ENCODE measurements at regions not wholly inside any gene's neighbourhood (a gene's known extent, or its start where the extent isn't known, plus 50 kb on each side); places are given as distances from the start of the nearest gene placed in this dataset.

GRCh38 chr5:8634219-8634618, 765.3 kb downstream of the MTRR start:
- DNase-seq (ENCODE audit: low read depth in 2 of 2), result no peak

GRCh38 chr5:8641786-8642505, 773.0 kb downstream of the MTRR start:
- DNase-seq (ENCODE audit: low read depth in 2 of 2), result no peak

DNA sequence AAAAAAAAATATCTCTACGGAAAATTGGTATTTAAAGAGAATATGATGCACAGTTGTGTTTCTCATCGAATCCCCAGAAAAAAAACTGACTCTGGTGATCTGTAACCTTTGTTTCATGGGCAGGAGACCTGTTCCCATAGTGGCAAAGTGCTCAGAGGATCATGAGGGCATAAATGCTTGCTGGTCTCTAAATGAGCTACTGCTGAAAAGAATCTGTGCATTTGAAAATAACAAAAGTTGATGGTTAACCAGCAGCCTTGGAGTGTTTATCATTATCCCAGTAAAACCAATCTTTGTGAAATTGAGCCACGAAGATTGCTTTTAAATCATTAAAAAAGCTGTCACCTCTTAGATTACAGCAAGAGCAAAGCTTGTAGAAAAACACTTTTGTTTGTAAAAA, 775.4 kb downstream of the MTRR start:
- no peak for DNase-seq (ENCODE audit: low read depth in 2 of 2)

DNA sequence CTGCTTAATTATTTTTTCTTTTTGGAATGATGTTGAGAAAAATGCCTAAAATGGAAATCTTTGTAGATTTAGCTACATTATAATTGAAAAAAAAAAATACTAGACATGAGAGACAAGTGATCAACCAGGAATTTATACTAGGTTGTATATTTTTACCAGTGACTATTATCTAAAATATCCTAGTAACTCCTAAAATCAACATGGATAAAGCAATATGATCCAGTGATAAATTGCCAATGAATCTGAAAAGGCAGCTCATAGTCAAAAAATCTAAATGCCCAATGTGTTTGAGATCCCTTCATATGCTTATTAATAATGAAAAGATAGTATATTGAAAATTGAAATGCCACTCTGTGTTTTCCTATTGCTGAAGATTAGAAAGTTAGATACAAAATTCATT, 778.2 kb downstream of the MTRR start:
- no peak for DNase-seq (ENCODE audit: low read depth in 2 of 2)

- no peak for DNase-seq (ENCODE audit: low read depth in 2 of 2)
These were observed 781.2 kb downstream of the MTRR start for GRCh38 chr5:8650186-8650585.

- no peak for DNase-seq (ENCODE audit: low read depth in 2 of 2)
These were observed 791.4 kb downstream of the MTRR start for GRCh38 chr5:8660133-8660893.

DNA sequence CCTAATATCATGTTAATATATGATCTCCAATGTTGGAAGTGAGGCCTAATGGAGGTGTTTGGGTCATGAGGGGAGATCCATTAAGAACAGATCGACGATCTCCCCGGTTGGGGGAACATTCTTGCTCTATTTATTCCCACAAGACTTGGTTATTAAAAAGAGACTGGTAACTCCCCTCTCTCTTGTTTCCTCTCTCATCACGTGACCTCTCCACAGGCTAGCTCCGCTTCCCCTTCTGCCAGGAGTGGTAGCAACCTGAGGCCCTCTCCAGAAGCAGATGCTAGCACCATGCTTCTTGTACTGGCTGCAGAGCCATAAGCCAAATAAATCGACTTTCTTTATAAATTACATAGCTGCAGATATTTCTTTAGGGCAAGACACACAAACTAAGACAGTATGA, 794.4 kb downstream of the MTRR start:
- DNase-seq (ENCODE audit: low read depth in 2 of 2), result no peak

- DNase-seq (ENCODE audit: low read depth in 2 of 2), result no peak
These were observed 806.2 kb downstream of the MTRR start for GRCh38 chr5:8675182-8675581.

DNA sequence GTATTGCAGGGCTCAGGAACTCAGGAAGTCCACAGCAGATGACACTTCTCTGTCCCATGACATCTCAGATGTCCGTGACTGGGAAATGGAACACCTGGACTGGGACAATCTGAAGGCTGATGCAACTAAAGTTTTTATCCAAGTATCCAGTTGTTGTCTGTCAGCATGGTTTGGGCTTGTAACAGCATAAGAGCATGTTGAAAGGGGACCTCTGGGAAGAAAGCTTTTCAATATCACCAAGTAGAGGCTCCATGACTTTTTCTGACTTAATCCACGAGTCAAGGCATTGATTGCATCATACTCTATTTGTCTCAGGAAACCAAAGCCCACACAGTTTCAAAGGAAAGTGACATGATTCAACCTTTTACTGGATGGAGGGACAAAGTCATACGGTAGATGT, 807.7 kb downstream of the MTRR start:
- DNase-seq (ENCODE audit: low read depth in 2 of 2), result no peak

GRCh38 chr5:8682381-8682780, 813.4 kb downstream of the MTRR start:
- no peak for DNase-seq (ENCODE audit: low read depth in 2 of 2)

GRCh38 chr5:8683496-8683895, 814.5 kb downstream of the MTRR start:
- DNase-seq (ENCODE audit: low read depth in 2 of 2), result no peak

GRCh38 chr5:8685704-8686103, 816.8 kb downstream of the MTRR start:
- no peak for DNase-seq (ENCODE audit: low read depth in 2 of 2)

GRCh38 chr5:8686707-8687106, 817.8 kb downstream of the MTRR start:
- no peak for DNase-seq (ENCODE audit: low read depth in 2 of 2)

- DNase-seq (ENCODE audit: low read depth in 2 of 2), result no peak
These were observed 820.8 kb downstream of the MTRR start for GRCh38 chr5:8689773-8690172.

GRCh38 chr5:8691221-8691620, 822.3 kb downstream of the MTRR start:
- DNase-seq (ENCODE audit: low read depth in 2 of 2), result no peak

GRCh38 chr5:8693341-8693844, 824.4 kb downstream of the MTRR start:
- DNase-seq (ENCODE audit: low read depth in 2 of 2), result no peak

DNA sequence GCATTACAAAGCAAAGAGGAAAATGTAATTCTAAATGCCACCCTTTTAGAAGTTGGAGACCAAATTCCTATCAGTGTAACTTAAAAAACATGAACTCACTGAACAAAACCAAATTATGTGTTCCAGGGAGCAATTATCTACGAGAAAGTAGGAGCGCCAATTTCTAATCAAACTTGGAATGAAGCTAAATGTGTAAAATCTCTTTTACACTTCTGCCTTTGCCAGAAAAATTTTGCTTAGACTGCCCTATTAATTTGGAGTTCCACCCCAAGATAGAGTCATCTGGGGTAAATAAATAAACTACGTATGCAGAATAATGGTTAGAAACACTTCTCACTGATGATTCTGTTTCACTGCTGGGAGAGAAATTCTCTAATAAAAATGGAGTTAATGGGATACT, 825.6 kb downstream of the MTRR start:
- DNase-seq (ENCODE audit: low read depth in 2 of 2), result no peak

- no peak for DNase-seq (ENCODE audit: low read depth in 2 of 2)
These were observed 827.2 kb downstream of the MTRR start for GRCh38 chr5:8695902-8696845.

- DNase-seq (ENCODE audit: low read depth in 2 of 2), result no peak
These were observed 831.3 kb downstream of the MTRR start for GRCh38 chr5:8700222-8700621.

DNA sequence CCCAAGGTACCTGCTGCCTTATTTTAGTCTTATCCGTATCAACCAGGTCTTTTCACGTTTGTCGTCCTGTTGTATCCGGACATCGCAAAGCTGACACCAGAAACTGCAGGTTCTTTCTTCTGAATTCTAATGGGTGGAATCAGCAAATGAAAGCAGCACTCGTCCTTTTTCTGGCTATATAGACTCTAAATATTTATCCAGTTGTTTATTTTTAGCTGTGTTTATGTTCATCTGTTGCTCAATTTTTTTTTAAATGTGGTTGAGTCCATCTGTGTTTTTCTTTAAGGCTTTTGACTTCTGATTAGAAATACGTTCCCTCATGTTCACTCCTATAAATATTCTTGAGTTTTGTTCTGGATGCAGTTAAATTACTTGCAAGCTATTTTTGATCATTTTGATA, 831.7 kb downstream of the MTRR start:
- no peak for DNase-seq (ENCODE audit: low read depth in 2 of 2)

DNA sequence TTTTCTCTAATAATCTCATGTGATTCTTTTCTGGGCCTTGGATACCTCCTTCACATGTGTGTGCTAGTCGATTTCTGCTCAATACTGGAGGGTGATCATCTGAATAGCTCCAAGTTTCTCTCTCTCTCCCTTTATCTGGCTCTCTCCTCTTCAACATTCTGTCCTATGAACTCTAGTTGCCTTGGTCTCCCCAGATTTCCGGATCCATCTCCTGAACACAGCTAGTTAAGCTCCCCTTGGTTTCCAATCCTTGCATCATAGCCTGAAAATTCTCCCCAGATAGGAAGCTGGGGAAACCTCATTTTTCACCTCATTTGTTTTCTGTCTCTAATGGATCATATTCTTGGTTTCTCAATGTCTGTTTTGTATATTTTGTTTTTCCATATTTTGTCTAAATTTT, 832.3 kb downstream of the MTRR start:
- no peak for DNase-seq (ENCODE audit: low read depth in 2 of 2)

DNA sequence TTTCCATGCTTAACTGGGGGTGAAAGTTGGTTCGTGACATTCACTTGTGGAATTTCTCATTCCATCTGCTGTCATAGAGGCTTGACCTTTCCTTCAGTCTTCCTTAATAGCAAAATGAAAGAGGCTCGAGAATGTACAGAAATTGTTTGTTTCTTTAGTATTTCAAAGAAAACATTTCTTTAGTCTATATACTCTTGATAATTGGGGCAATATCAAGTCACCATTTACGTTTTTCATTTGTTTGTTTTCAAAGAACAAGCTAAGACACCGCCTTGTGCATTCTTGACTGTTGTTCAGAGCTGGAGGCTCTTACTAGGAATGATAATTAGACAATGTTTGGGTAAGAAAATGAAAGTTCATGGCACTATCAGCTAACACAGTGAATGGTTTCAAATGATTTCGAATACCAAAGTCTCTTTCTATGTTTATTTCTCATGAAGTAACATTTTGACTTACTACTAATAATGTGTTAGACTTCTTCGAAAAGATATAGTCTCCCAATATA, 835.4 kb downstream of the SEMA5A start:
- DNase-seq (ENCODE audit: low read depth in 2 of 2), result no peak
